Common myeloid progenitor, CD34-positive (primary cell): ENCODE measurements at regions not wholly inside any gene's neighbourhood (a gene's known extent, or its start where the extent isn't known, plus 50 kb on each side); places are given as distances from the start of the nearest gene placed in this dataset.

Source experiments
- CTCF ChIA-PET: fragments of 350-600 bp; sonication (Branson Sonifier 250); formaldehyde crosslinking; loops from one replicate; lab custom pipeline; 2021; ENCODE audit warnings: antibody characterized with exemption; lab: Charles Lee
- POLR2A ChIA-PET: fragments of 350-600 bp; sonication (Branson Sonifier 250); formaldehyde crosslinking; loops from one replicate; lab custom pipeline; 2021; ENCODE audit warnings: antibody characterized with exemption; lab: Charles Lee
- DNase-seq, 3 donors: peaks; one replicate each; pipeline versions ENCODE4 v3.0.0 to v3.0.0-alpha.2; 2013
- H3K27ac ChIP-seq, 2 experiments: 1 replicate in 1 of 2; 2 replicates in 1 of 2; pipeline ENCODE4 v1.7.0; 2013; ENCODE audit warnings: inconsistent platforms in 2 of 2, low read length in 2 of 2, mild to moderate bottlenecking in 2 of 2, low read depth in 1 of 2, moderate library complexity in 1 of 2; ENCODE audit not compliant: severe bottlenecking in 2 of 2, insufficient read depth in 1 of 2, poor library complexity in 1 of 2
- H3K27me3 ChIP-seq, 5 experiments: replicated peaks in 2 of 5; 1 replicate in 3 of 5; 2 replicates in 2 of 5; pipeline versions ENCODE4 v1.6.1 to v1.7.0; 2013; ENCODE audit warnings: low read length in 4 of 5, mild to moderate bottlenecking in 2 of 5, moderate library complexity in 2 of 5, inconsistent platforms in 1 of 5; ENCODE audit not compliant: insufficient read depth in 5 of 5, control insufficient read depth in 4 of 5
- H3K36me3 ChIP-seq, 4 experiments: 1 replicate in 2 of 4; 2 replicates in 2 of 4; pipeline versions ENCODE4 v1.6.1 to v1.7.0; 2013; ENCODE audit warnings: low read length in 3 of 4, control low read depth in 1 of 4, mild to moderate bottlenecking in 1 of 4; ENCODE audit not compliant: control insufficient read depth in 4 of 4, insufficient read depth in 4 of 4
- H3K4me1 ChIP-seq, 4 experiments: 1 replicate in 3 of 4; 2 replicates in 1 of 4; pipeline versions ENCODE4 v1.6.1 to v1.7.1; 2013; ENCODE audit warnings: low read length in 3 of 4, mild to moderate bottlenecking in 3 of 4, control low read depth in 1 of 4, inconsistent platforms in 1 of 4, moderate library complexity in 1 of 4; ENCODE audit not compliant: control insufficient read depth in 4 of 4, insufficient read depth in 4 of 4; ENCODE audit errors: control extremely low read depth in 1 of 4
- H3K4me3 ChIP-seq, 7 experiments: 1 replicate in 4 of 7; 2 replicates in 3 of 7; pipeline versions ENCODE4 v1.5.1 to v1.7.0; 2013; ENCODE audit warnings: mild to moderate bottlenecking in 7 of 7, low read length in 6 of 7, moderate library complexity in 6 of 7, inconsistent platforms in 2 of 7, low read depth in 2 of 7, control low read depth in 1 of 7; ENCODE audit not compliant: insufficient read depth in 4 of 7, control insufficient read depth in 1 of 7; ENCODE audit errors: extremely low read depth in 1 of 7
- H3K9me3 ChIP-seq, 5 experiments: 1 replicate in 4 of 5; 2 replicates in 1 of 5; pipeline versions ENCODE4 v1.6.1 to v1.7.1; 2013; ENCODE audit warnings: low read length in 4 of 5, mild to moderate bottlenecking in 2 of 5, inconsistent platforms in 1 of 5, low read depth in 1 of 5, moderate library complexity in 1 of 5; ENCODE audit not compliant: control insufficient read depth in 4 of 5, insufficient read depth in 2 of 5; ENCODE audit errors: control extremely low read depth in 1 of 5
- WGBS: methylation state at CpG from one replicate; pipeline ENCODE4 v1.1.5; 2013; ENCODE audit not compliant: insufficient coverage; 5-methylcytosine and 5-hydroxymethylcytosine counted together

DNA sequence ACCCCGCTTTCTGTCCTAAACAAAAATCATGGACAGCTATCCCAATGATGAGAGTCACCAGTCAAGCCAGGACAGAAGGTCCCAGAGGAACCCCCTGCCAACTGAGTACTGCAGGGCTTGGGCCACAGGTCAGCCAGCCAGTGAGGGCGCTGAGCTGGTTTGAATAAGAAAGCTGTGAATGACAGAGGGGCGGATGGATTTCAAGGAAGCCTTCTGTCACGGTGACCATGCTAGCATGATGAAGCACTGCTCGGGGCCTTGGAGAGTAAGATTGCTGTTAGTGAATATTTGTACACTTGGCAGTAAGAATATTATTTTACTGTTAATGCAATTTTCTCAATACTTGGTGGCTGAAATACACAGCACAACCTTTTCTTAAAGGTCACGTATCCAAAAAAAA lies 734.0 kb upstream of the NR2F2 start:
- no peak for DNase-seq
- H3K27me3 ChIP-seq = peaks cover 3 to 30% (median 5%) of the 10 kb centered on the region in 5 experiments
- no peaks in the 10 kb centered on the region for H3K36me3 ChIP-seq
- no peak overlapping the region for H3K4me3 ChIP-seq
- ChIA-PET CTCF (no interaction called here), POLR2A (no interaction called here)
- no peak overlapping the region for H3K27ac ChIP-seq
- H3K4me1 ChIP-seq = no peaks in the 10 kb centered on the region
- 72% methylated on average over 3 of the region's 6 CpGs for WGBS
- peaks cover 0 to 7% (median 0%) of the 10 kb centered on the region in 5 experiments for H3K9me3 ChIP-seq

DNA sequence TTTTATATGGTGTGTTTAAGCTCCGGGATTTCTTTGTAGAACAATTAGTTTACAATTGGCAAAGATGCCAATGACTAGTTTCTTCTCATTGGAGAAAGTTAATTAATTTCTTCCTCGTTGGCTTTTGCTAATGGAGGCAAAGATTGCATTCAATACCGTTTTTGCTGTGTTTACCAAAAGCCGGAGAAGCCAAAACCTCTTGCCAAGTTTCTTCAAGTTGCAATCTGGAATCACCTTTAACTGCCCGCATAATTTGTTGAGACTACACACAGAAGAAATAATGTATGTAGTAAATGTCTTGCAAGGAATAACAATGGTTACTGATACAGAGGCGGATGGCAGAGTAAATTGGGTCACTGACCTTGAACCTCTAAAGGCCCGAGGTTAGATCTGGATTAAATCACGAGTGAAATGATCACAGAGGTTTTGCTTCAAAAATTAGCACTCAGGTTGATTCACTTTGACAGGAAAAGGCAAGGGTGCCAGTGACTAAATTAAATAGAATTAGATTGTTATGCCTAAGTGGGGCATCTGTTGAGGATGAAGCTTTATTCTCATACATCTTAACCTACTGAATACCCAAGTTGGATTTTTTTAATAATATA lies 732.1 kb upstream of the NR2F2 start:
- ChIA-PET CTCF (no interaction called here), POLR2A (no interaction called here)
- DNase-seq = no peak
- no peaks in the 10 kb centered on the region for H3K4me1 ChIP-seq
- peaks cover 3 to 25% (median 5%) of the 10 kb centered on the region in 5 experiments for H3K27me3 ChIP-seq
- no peak overlapping the region for H3K27ac ChIP-seq
- H3K36me3 ChIP-seq = no peaks in the 10 kb centered on the region
- no peak overlapping the region for H3K4me3 ChIP-seq
- 93% methylated on average over 6 of the region's 8 CpGs for WGBS
- H3K9me3 ChIP-seq = peaks cover 0 to 7% (median 0%) of the 10 kb centered on the region in 5 experiments

DNA sequence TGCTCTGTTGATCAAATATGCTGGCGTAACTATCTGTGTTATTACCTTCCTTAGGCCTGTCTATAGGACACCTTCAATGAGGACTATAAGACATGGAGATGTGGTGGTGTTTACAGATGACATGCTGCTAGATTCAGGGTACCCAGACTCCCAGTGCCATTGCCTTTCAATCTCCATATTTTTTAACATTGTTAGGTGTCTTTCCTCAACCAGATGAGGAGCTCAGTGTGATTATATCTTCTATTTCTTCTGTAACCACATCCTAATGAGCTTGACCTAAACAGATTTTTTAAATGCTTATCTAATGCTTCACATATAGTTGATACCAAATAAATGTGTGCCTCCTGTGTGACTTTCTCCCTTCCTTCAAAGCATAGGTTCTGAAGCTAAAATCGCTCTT lies 730.1 kb upstream of the NR2F2 start:
- ChIA-PET CTCF (no interaction called here), POLR2A (no interaction called here)
- peaks cover 0 to 20% (median 5%) of the 10 kb centered on the region in 5 experiments for H3K27me3 ChIP-seq
- H3K9me3 ChIP-seq = peaks cover 0 to 7% (median 0%) of the 10 kb centered on the region in 5 experiments
- WGBS = no CpG with 5 or more reads among the region's 2 CpGs
- H3K4me1 ChIP-seq = no peaks in the 10 kb centered on the region
- no peak overlapping the region for H3K4me3 ChIP-seq
- DNase-seq = no peak
- no peaks in the 10 kb centered on the region for H3K36me3 ChIP-seq
- no peak overlapping the region for H3K27ac ChIP-seq

DNA sequence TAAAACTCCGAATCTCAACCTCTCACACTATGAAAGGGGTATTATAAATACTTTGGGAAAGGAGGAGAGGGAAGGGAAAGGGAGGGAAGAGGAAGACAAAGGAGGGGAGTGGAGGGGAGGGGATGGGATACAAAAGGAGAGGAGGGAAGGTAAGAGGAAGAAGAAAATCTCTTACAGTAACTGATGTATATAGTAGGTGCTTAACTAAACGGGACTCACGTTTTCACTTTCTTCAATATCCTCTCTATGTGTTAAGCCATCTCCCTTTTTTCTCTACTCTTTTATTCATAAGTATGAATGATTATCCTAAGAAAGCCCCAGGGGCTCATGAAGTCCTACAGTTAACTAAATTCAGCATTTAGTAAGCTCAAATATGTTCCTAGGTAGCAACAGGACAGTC lies 729.6 kb upstream of the NR2F2 start:
- peaks cover 0 to 7% (median 0%) of the 10 kb centered on the region in 5 experiments for H3K9me3 ChIP-seq
- no peak overlapping the region for H3K27ac ChIP-seq
- H3K27me3 ChIP-seq = peaks cover 0 to 17% (median 5%) of the 10 kb centered on the region in 5 experiments
- CTCF ChIA-PET = interaction anchor here (1.2 kb wide), 1 partner anchor 11 kb away, joined by 3 read pairs; no protein-coding TSS in a partner anchor
- H3K4me3 ChIP-seq = no peak overlapping the region
- no peak for DNase-seq
- no peaks in the 10 kb centered on the region for H3K4me1 ChIP-seq
- POLR2A ChIA-PET = no interaction called here
- no CpG with 5 or more reads among the region's 3 CpGs for WGBS
- H3K36me3 ChIP-seq = no peaks in the 10 kb centered on the region

GRCh38 chr15:95601525-95601924 lies 729.0 kb upstream of the NR2F2 start:
- H3K4me3 ChIP-seq = no peak overlapping the region
- peaks cover 0 to 7% (median 0%) of the 10 kb centered on the region in 5 experiments for H3K9me3 ChIP-seq
- POLR2A ChIA-PET = no interaction called here
- WGBS = 90% methylated on average over 4 of the region's 5 CpGs
- H3K27ac ChIP-seq = no peak overlapping the region
- no peak for DNase-seq
- no peaks in the 10 kb centered on the region for H3K4me1 ChIP-seq
- CTCF ChIA-PET = interaction anchor here (1.2 kb wide), 1 partner anchor 11 kb away, joined by 3 read pairs; no protein-coding TSS in a partner anchor
- peaks cover 0 to 15% (median 2%) of the 10 kb centered on the region in 5 experiments for H3K27me3 ChIP-seq
- H3K36me3 ChIP-seq = no peaks in the 10 kb centered on the region

GRCh38 chr15:95603802-95604201 lies 726.7 kb upstream of the NR2F2 start:
- no peaks in the 10 kb centered on the region for H3K4me1 ChIP-seq
- 85% methylated on average over 7 of the region's 8 CpGs for WGBS
- POLR2A ChIA-PET = no interaction called here
- H3K4me3 ChIP-seq = no peak overlapping the region
- DNase-seq = no peak
- H3K9me3 ChIP-seq = peaks cover 0 to 7% (median 0%) of the 10 kb centered on the region in 5 experiments
- CTCF ChIA-PET = no interaction called here
- H3K27me3 ChIP-seq = peaks cover 0 to 5% (median 2%) of the 10 kb centered on the region in 5 experiments
- no peaks in the 10 kb centered on the region for H3K36me3 ChIP-seq
- no peak overlapping the region for H3K27ac ChIP-seq

GRCh38 chr15:95604634-95605036 lies 725.9 kb upstream of the NR2F2 start:
- no peak overlapping the region for H3K4me3 ChIP-seq
- DNase-seq = no peak
- peaks cover 0 to 7% (median 0%) of the 10 kb centered on the region in 5 experiments for H3K9me3 ChIP-seq
- H3K27me3 ChIP-seq = peaks cover 0 to 5% (median 2%) of the 10 kb centered on the region in 5 experiments
- CTCF ChIA-PET = no interaction called here
- POLR2A ChIA-PET = no interaction called here
- 100% methylated on average over 1 of the region's 1 CpG for WGBS
- no peaks in the 10 kb centered on the region for H3K36me3 ChIP-seq
- no peaks in the 10 kb centered on the region for H3K4me1 ChIP-seq
- H3K27ac ChIP-seq = no peak overlapping the region
